CD4-positive, alpha-beta T cell (primary cell): ENCODE measurements at regions not wholly inside any gene's neighbourhood (a gene's known extent, or its start where the extent isn't known, plus 50 kb on each side); places are given as distances from the start of the nearest gene placed in this dataset.

ENCODE experiments used
- ATAC-seq: fragments of 200-7000 bp; cut with Tn5 transposase; one replicate; pipeline ENCODE4 v1.10.0; 2022; ENCODE audit warnings: mild to moderate bottlenecking; ENCODE audit not compliant: poor library complexity
- CTCF ChIA-PET: fragments of 350-600 bp; sonication (Branson Sonifier 250); formaldehyde crosslinking; loops from one replicate; lab custom pipeline; 2021; ENCODE audit warnings: antibody characterized with exemption, inconsistent platforms; lab: Charles Lee
- POLR2A ChIA-PET: fragments of 350-600 bp; sonication (Branson Sonifier 250); formaldehyde crosslinking; loops from one replicate; lab custom pipeline; 2021; ENCODE audit warnings: antibody characterized with exemption, inconsistent platforms; lab: Charles Lee
- DNase-seq, 14 experiments: peaks; one replicate each; pipeline ENCODE4 v3.0.0-alpha.2; 2013 to 2020; ENCODE audit warnings: mixed read lengths in 2 of 14
- H3K27ac ChIP-seq, 2 donors: one replicate each; pipeline versions ENCODE4 v1.5.1 to v1.7.0; 2013; ENCODE audit warnings: low read length in 2 of 2, low read depth in 1 of 2, mild to moderate bottlenecking in 1 of 2
- H3K27me3 ChIP-seq, 2 experiments: 1 replicate in 1 of 2; 2 replicates in 1 of 2; pipeline versions ENCODE4 v1.6.1 to v1.7.0; 2013; ENCODE audit warnings: low read length in 2 of 2, control low read depth in 1 of 2, mild to moderate bottlenecking in 1 of 2, moderate library complexity in 1 of 2; ENCODE audit not compliant: insufficient read depth in 2 of 2, control insufficient read depth in 1 of 2
- H3K36me3 ChIP-seq: one replicate; pipeline ENCODE4 v1.6.1; 2013; ENCODE audit warnings: low read length, control low read depth; ENCODE audit not compliant: insufficient read depth
- H3K4me1 ChIP-seq: one replicate; pipeline ENCODE4 v1.6.1; 2013; ENCODE audit warnings: low read length, control low read depth; ENCODE audit not compliant: insufficient read depth
- H3K4me3 ChIP-seq: one replicate; pipeline ENCODE4 v1.5.1; 2013; ENCODE audit warnings: mild to moderate bottlenecking, low read length, moderate library complexity
- H3K9me3 ChIP-seq, 2 experiments: 1 replicate in 1 of 2; 2 replicates in 1 of 2; pipeline versions ENCODE4 v1.6.1 to v1.7.0; 2013; ENCODE audit warnings: low read length in 2 of 2, mild to moderate bottlenecking in 2 of 2, control low read depth in 1 of 2, moderate library complexity in 1 of 2; ENCODE audit not compliant: control insufficient read depth in 1 of 2, insufficient read depth in 1 of 2
- H3K27ac Mint-ChIP-seq: one replicate; pipeline ENCODE4 v1.8.0; 2020; ENCODE audit warnings: mixed read lengths
- H3K27me3 Mint-ChIP-seq: one replicate; pipeline ENCODE4 v1.8.0; 2021; ENCODE audit warnings: mixed read lengths
- H3K36me3 Mint-ChIP-seq: one replicate; pipeline ENCODE4 v1.8.0; 2021; ENCODE audit warnings: low read depth, mixed read lengths
- H3K4me1 Mint-ChIP-seq: one replicate; pipeline ENCODE4 v1.8.0; 2021; ENCODE audit warnings: low read depth, mixed read lengths
- H3K4me3 Mint-ChIP-seq: one replicate; pipeline ENCODE4 v1.8.0; 2020; ENCODE audit warnings: mild to moderate bottlenecking, mixed read lengths
- H3K9me3 Mint-ChIP-seq: one replicate; pipeline ENCODE4 v1.8.0; 2020; ENCODE audit warnings: mixed read lengths
- intact Hi-C, 2 experiments: fragments of 100-400 bp; cut with DNase I in 1 of 2; cut with micrococcal nuclease in 1 of 2; formaldehyde crosslinking; loops; one replicate each; pipeline versions ENCODE4 v1.15.1 to v1.9.0; 2023 to 2025; cut with DNase I, micrococcal nuclease
- TF ChIP-seq, protein P1 (sequence below): fragments of 200-600 bp; IDR thresholded peaks from one replicate; pipeline ENCODE4 v1.8.0; 2022; ENCODE audit warnings: antibody characterized with exemption, mild to moderate bottlenecking

DNA sequence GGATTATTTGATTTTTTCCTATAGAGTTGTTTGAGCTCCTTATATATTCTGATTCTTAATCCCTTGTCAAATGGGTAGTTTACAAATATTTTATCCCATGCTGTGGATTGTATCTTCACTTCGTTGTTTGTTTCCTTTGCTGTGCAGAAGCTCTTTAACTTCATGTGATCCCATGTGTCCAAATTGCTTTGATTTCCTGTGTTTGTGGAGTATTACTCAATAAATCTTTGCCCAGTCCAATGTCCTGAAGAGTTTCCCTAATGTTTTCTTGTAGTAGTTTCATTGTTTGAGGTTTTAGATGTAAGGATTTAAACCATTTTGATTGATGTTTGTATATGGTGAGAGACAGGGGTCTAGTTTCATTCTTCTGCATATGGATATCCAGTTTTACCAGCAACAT lies 143.7 kb upstream of the HTR1E start:
- ChIA-PET POLR2A (no interaction called here), CTCF (no interaction called here)

DNA sequence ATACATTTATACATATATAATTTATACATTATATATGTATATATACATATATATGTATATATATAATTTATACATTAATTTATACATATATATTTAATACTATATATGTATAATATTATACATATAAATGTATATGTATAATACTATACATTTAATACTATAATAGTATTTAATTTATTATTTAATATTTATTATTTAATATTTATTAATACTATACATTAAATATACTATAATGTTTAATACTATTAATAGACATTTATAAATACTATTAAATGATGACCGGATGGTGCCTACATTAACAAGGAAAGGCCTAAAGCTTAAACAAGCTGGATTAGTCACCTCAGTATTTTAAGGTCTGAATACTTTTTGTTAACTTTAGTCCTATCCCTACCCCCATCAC lies 145.9 kb upstream of the HTR1E start:
- Mint-ChIP-seq H3K27me3 (no peaks in the 10 kb centered on the region), H3K36me3 (no peaks in the 10 kb centered on the region), H3K27ac (no peak overlapping the region), H3K4me1 (no peaks in the 10 kb centered on the region), H3K9me3 (peaks cover 3% of the 10 kb centered on the region), H3K4me3 (no peak overlapping the region)
- Histone ChIP-seq H3K27ac (no peak overlapping the region), H3K36me3 (no peaks in the 10 kb centered on the region), H3K9me3 (no peaks in the 10 kb centered on the region), H3K4me3 (no peak overlapping the region), H3K4me1 (no peaks in the 10 kb centered on the region), H3K27me3 (no peaks in the 10 kb centered on the region)
- no peak for ATAC-seq
- DNase-seq: no peak
- CTCF ChIA-PET: no interaction called here
- POLR2A ChIA-PET: no interaction called here
- TF ChIP-seq, protein P1, sequence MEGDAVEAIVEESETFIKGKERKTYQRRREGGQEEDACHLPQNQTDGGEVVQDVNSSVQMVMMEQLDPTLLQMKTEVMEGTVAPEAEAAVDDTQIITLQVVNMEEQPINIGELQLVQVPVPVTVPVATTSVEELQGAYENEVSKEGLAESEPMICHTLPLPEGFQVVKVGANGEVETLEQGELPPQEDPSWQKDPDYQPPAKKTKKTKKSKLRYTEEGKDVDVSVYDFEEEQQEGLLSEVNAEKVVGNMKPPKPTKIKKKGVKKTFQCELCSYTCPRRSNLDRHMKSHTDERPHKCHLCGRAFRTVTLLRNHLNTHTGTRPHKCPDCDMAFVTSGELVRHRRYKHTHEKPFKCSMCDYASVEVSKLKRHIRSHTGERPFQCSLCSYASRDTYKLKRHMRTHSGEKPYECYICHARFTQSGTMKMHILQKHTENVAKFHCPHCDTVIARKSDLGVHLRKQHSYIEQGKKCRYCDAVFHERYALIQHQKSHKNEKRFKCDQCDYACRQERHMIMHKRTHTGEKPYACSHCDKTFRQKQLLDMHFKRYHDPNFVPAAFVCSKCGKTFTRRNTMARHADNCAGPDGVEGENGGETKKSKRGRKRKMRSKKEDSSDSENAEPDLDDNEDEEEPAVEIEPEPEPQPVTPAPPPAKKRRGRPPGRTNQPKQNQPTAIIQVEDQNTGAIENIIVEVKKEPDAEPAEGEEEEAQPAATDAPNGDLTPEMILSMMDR: no peak
- intact Hi-C loops: no loop called here

More for the DNA sequence above, 143.7 kb upstream of the HTR1E start:
- Histone ChIP-seq H3K27me3 (no peaks in the 10 kb centered on the region), H3K4me1 (no peaks in the 10 kb centered on the region), H3K27ac (no peak overlapping the region), H3K4me3 (no peak overlapping the region), H3K36me3 (no peaks in the 10 kb centered on the region), H3K9me3 (no peaks in the 10 kb centered on the region)
- Mint-ChIP-seq H3K4me3 (no peak overlapping the region), H3K36me3 (no peaks in the 10 kb centered on the region), H3K4me1 (no peaks in the 10 kb centered on the region), H3K9me3 (peaks cover 3% of the 10 kb centered on the region), H3K27ac (no peak overlapping the region), H3K27me3 (no peaks in the 10 kb centered on the region)
- DNase-seq (no peak), ATAC-seq (no peak)
- TF ChIP-seq, protein P1: no peak
- intact Hi-C loops: no loop called here

DNA sequence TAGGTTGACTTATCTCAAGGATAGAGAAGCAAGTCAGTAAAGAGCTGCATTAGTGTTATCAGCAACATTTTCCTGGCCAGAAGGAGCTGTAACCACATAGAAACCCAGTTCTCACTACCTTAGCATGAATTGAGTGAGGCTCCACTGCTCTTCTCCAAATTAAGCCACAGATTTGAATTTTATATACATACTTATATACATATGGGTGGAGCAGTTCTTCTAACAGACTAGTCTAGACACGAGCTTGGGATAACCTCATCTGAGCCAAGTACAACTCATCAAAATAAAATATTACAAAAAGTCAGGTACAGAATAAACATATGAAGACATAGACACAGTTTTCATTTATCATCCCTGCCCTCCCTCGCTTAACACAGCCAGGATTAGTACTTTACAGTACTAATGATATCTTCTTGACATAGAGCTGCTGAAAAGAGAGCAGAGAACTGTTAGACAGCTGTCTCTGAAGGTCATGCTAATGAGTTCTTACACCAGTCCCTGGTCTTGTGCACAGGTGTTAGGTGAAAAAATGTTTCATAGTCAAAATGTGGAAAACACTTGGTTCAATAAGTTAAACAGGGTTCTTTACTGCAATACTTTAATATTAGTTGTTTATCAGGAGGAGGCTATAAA lies 147.4 kb upstream of the HTR1E start:
- H3K27me3 Mint-ChIP-seq: no peaks in the 10 kb centered on the region
- no peak for ATAC-seq
- no peak overlapping the region for H3K4me3 ChIP-seq
- H3K36me3 ChIP-seq: no peaks in the 10 kb centered on the region
- H3K4me1 Mint-ChIP-seq: no peaks in the 10 kb centered on the region
- no peak overlapping the region for H3K27ac Mint-ChIP-seq
- no peak overlapping the region for H3K4me3 Mint-ChIP-seq
- H3K9me3 ChIP-seq: no peaks in the 10 kb centered on the region
- peaks cover 3% of the 10 kb centered on the region for H3K9me3 Mint-ChIP-seq
- H3K4me1 ChIP-seq: no peaks in the 10 kb centered on the region
- no peak overlapping the region for H3K27ac ChIP-seq
- no peaks in the 10 kb centered on the region for H3K27me3 ChIP-seq
- ChIA-PET CTCF (no interaction called here), POLR2A (no interaction called here)
- TF ChIP-seq, protein P1: no peak
- intact Hi-C loops: no loop called here
- no peaks in the 10 kb centered on the region for H3K36me3 Mint-ChIP-seq
- no peak for DNase-seq
